ENCODE measurements at regions not wholly inside any gene's neighbourhood (a gene's known extent, or its start where the extent isn't known, plus 50 kb on each side); places are given as distances from the start of the nearest gene placed in this dataset.

- no peak for TF ChIP-seq CTCF (IDR thresholded peaks at IDR 0.05)
Observed at GRCh38 chr20:48538058-48538825, 289.6 kb downstream of the PREX1 start.

GRCh38 chr20:48536206-48536605 lies 291.6 kb downstream of the PREX1 start:
- peaks cover 11 to 20% (median 15%) of the 10 kb centered on the region in 3 donors for H3K27me3 Mint-ChIP-seq (ENCODE audit: low read depth in 3 of 3)
- no peaks in the 10 kb centered on the region for H3K36me3 Mint-ChIP-seq
- Histone ChIP-seq H3K27ac (ENCODE audit: low read depth in 1 of 2, low read length in 2 of 2) (no peak overlapping the region), H3K79me2 (ENCODE audit: insufficient read depth, low read length) (no peaks in the 10 kb centered on the region), H3K4me3 (replicated peaks in 1 of 3; ENCODE audit: low read depth in 2 of 3, low read length in 3 of 3) (no peak overlapping the region), H3K4me2 (replicated peaks; ENCODE audit: extremely low read depth, low read length, poor library complexity, severe bottlenecking) (no peak overlapping the region), H3K36me3 (replicated peaks in 1 of 2; ENCODE audit: control insufficient read depth in 1 of 2, insufficient read depth in 2 of 2, low read length in 2 of 2) (no peaks in the 10 kb centered on the region), H3K9ac (ENCODE audit: insufficient read depth, low read length, poor library complexity, severe bottlenecking) (no peak overlapping the region), H4K20me1 (ENCODE audit: insufficient read depth, low read length) (no peaks in the 10 kb centered on the region), H3K9me3 (replicated peaks in 1 of 2; ENCODE audit: control insufficient read depth in 1 of 2, insufficient read depth in 1 of 2, low read length in 2 of 2) (no peaks in the 10 kb centered on the region), H2AFZ (ENCODE audit: insufficient read depth, low read depth, low read length, poor library complexity, severe bottlenecking) (no peak overlapping the region), H3K27me3 (ENCODE audit: control insufficient read depth in 2 of 2, insufficient read depth in 2 of 2, low read length in 2 of 2) (no peaks in the 10 kb centered on the region), H3K4me1 (ENCODE audit: control insufficient read depth in 1 of 2, insufficient read depth in 2 of 2, low read length in 2 of 2) (no peaks in the 10 kb centered on the region)
- no peak overlapping the region for H3K4me3 Mint-ChIP-seq
- TF ChIP-seq CTCF (IDR thresholded peaks at IDR 0.05): no peak
- no peaks in the 10 kb centered on the region for H3K4me1 Mint-ChIP-seq
- H3K9me3 Mint-ChIP-seq: peaks cover 0 to 5% (median 0%) of the 10 kb centered on the region in 7 donors
- 95% methylated on average over 2 of the region's 2 CpGs for WGBS (ENCODE audit: insufficient coverage)
- no peak overlapping the region for H3K27ac Mint-ChIP-seq
- intact Hi-C loops (cut with micrococcal nuclease): no loop called here
- DNase-seq: no peak

More at GRCh38 chr20:48538058-48538825, 289.6 kb downstream of the PREX1 start:
- Mint-ChIP-seq H3K27me3 (ENCODE audit: low read depth in 3 of 3) (peaks cover 15 to 31% (median 15%) of the 10 kb centered on the region in 3 donors), H3K4me1 (no peaks in the 10 kb centered on the region), H3K4me3 (peak overlapping the region in 1 of 2 donors; percentile 1), H3K27ac (no peak overlapping the region), H3K9me3 (peaks cover 0 to 13% (median 4%) of the 10 kb centered on the region in 7 donors), H3K36me3 (no peaks in the 10 kb centered on the region)
- no peaks in the 10 kb centered on the region for H3K36me3 ChIP-seq (replicated peaks in 1 of 2; ENCODE audit: control insufficient read depth in 1 of 2, insufficient read depth in 2 of 2, low read length in 2 of 2)
- H3K27me3 ChIP-seq (ENCODE audit: control insufficient read depth in 2 of 2, insufficient read depth in 2 of 2, low read length in 2 of 2): no peaks in the 10 kb centered on the region
- H3K79me2 ChIP-seq (ENCODE audit: insufficient read depth, low read length): no peaks in the 10 kb centered on the region
- 77% methylated on average over 6 of the region's 10 CpGs for WGBS (ENCODE audit: insufficient coverage)
- H3K9ac ChIP-seq (ENCODE audit: insufficient read depth, low read length, poor library complexity, severe bottlenecking): no peak overlapping the region
- H2AFZ ChIP-seq (ENCODE audit: insufficient read depth, low read depth, low read length, poor library complexity, severe bottlenecking): no peak overlapping the region
- no peak overlapping the region for H3K4me3 ChIP-seq (replicated peaks in 1 of 3; ENCODE audit: low read depth in 2 of 3, low read length in 3 of 3)
- no peaks in the 10 kb centered on the region for H3K4me1 ChIP-seq (ENCODE audit: control insufficient read depth in 1 of 2, insufficient read depth in 2 of 2, low read length in 2 of 2)
- H3K27ac ChIP-seq (ENCODE audit: low read depth in 1 of 2, low read length in 2 of 2): no peak overlapping the region
- no peaks in the 10 kb centered on the region for H3K9me3 ChIP-seq (replicated peaks in 1 of 2; ENCODE audit: control insufficient read depth in 1 of 2, insufficient read depth in 1 of 2, low read length in 2 of 2)
- DNase-seq: no peak
- H4K20me1 ChIP-seq (ENCODE audit: insufficient read depth, low read length): no peaks in the 10 kb centered on the region
- H3K4me2 ChIP-seq (replicated peaks; ENCODE audit: extremely low read depth, low read length, poor library complexity, severe bottlenecking): no peak overlapping the region
- intact Hi-C loops (cut with micrococcal nuclease): no loop called here

All from CD14-positive monocyte (primary cell).